Suprapubic skin (tissue), 3 donors: ENCODE measurements at regions not wholly inside any gene's neighbourhood (a gene's known extent, or its start where the extent isn't known, plus 50 kb on each side); places are given as distances from the start of the nearest gene placed in this dataset.

ENCODE experiments used
- POLR2AphosphoS5 ChIP-seq, 3 donors: sonication (generic); formaldehyde crosslinking; IDR thresholded peaks; one replicate each; pipeline ENCODE4 v1.6.1; 2017; ENCODE audit warnings: antibody characterized with exemption in 3 of 3
- TF ChIP-seq, protein P1 (sequence below), 2 donors: fragments of 200-600 bp in 1 of 2; fragments of 450-650 bp in 1 of 2; sonication (generic) in 1 of 2; IDR thresholded peaks; one replicate each; pipeline ENCODE4 v1.5.1; 2016 to 2019; ENCODE audit warnings: antibody characterized with exemption in 2 of 2, mild to moderate bottlenecking in 1 of 2, moderate library complexity in 1 of 2

DNA sequence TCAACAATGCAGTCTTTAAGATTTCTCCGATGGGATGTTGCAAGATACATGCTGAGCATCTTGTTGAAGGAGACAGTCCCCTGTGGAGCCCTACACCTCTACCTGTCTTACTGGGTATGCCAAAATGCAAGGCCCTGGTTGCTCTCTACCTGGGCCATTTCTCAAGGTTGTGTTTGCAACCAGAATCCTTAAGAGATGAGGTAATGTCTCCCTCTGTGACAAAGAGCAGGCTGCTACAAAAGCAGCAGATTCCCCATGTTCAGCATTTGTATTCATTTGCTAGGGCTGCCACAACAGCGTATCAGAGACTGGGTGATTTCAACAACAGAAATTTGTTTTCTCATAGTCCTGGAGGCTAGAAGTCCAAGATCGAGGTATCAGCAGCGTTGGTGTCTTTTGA is 138.4 kb upstream of the RPS23 start:
- TF ChIP-seq, protein P1, sequence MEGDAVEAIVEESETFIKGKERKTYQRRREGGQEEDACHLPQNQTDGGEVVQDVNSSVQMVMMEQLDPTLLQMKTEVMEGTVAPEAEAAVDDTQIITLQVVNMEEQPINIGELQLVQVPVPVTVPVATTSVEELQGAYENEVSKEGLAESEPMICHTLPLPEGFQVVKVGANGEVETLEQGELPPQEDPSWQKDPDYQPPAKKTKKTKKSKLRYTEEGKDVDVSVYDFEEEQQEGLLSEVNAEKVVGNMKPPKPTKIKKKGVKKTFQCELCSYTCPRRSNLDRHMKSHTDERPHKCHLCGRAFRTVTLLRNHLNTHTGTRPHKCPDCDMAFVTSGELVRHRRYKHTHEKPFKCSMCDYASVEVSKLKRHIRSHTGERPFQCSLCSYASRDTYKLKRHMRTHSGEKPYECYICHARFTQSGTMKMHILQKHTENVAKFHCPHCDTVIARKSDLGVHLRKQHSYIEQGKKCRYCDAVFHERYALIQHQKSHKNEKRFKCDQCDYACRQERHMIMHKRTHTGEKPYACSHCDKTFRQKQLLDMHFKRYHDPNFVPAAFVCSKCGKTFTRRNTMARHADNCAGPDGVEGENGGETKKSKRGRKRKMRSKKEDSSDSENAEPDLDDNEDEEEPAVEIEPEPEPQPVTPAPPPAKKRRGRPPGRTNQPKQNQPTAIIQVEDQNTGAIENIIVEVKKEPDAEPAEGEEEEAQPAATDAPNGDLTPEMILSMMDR (IDR thresholded peaks at IDR 0.05), result no peak
- no peak for TF ChIP-seq POLR2AphosphoS5 (IDR thresholded peaks at IDR 0.05)
